ENCODE measurements at regions not wholly inside any gene's neighbourhood (a gene's known extent, or its start where the extent isn't known, plus 50 kb on each side); places are given as distances from the start of the nearest gene placed in this dataset.
A peak's percentile ranks its signal among the peaks of the same experiment; 100 is the strongest.
"Not testable (repeated sequence)": the region's sequence is repeated elsewhere in the genome, so short reads cannot be mapped to it uniquely, and the experiment has no call there.

DNA sequence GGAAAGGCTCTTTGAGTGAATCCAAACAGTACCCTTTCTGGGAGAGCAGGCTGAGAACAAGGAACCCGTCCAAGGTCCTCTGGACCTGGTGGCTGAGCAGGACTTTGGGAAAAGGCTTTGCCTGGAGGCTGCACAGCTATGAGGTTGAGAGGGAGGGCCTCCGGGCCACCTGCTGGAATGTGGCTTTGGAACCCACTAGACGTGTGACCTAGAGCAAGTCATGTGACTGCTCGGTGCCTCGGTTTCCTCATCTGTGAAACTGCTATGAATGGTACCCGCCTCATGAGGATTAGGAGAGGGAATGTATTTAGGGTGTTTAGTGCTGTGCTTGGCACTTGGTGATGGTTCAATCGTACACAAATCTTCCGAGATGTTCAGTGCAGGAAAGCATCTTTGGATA, 50.4 kb downstream of the HAPSTR1 start:
- Mint-ChIP-seq H3K4me3 (no peak overlapping the region), H3K36me3 (ENCODE audit: low read depth) (no peaks in the 10 kb centered on the region), H3K27me3 (peaks cover 3% of the 10 kb centered on the region), H3K27ac (no peak overlapping the region), H3K9me3 (no peaks in the 10 kb centered on the region), H3K4me1 (peaks cover 12% of the 10 kb centered on the region)
- no peak for ATAC-seq (replicated peaks)

DNA sequence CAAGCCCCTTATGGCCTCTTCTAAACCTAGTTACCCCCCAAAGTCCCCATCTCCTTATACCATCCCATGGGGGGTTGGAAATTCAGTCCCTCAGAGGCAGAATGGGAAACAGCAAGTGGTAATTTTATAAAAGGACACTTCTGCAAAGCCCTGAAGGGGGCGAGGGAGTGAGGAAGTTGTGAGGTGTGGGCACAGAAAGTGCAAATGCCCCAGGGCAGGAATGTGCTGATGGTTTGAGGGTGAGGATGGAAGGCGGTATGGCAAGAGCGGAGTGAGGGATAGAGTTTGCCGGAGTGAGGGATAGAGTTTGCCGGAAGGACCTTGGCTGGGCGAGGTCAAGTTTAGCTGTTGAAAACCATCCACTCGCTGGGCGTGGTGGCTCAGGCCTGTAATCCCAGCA, 52.7 kb downstream of the HAPSTR1 start:
- H3K27ac Mint-ChIP-seq: no peak overlapping the region

DNA sequence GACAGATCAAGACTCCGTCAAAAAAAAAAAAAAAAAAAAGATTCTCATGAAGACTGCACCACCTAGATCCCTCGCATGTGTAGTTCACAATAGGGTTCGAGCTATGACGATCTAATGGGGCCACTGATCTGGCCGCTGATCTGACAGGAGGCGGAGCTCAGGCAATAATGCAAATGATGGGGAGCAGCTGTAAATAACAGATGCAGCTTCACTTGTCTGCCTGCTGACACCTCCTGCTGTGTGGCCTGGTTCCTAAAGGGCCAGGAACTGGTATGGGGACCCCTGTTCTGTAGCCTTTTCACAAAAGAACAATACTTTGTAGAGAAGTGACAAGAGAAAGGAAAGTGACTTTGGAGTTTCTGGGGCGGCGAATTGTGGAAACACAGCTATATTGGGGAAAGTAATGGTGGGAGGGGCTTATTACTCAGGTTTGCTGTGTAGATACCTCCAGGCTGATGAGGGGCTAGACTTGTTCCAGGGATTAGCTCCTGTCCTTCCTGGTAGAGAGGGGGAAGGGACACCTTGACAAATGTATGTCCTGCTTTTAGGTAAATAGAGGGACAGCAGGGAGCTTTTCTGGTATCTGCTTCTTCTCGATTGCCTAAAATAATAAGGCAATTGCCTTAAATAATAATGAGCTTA, 57.1 kb downstream of the HAPSTR1 start:
- Mint-ChIP-seq H3K9me3 (no peaks in the 10 kb centered on the region), H3K27ac (no peak overlapping the region), H3K4me3 (no peak overlapping the region), H3K27me3 (no peaks in the 10 kb centered on the region), H3K4me1 (no peaks in the 10 kb centered on the region), H3K36me3 (ENCODE audit: low read depth) (no peaks in the 10 kb centered on the region)
- no peak for ATAC-seq (replicated peaks)

More for the DNA sequence above, 52.7 kb downstream of the HAPSTR1 start:
- Mint-ChIP-seq H3K4me1 (peaks cover under 1% of the 10 kb centered on the region), H3K27me3 (no peaks in the 10 kb centered on the region), H3K9me3 (no peaks in the 10 kb centered on the region), H3K4me3 (no peak overlapping the region), H3K36me3 (ENCODE audit: low read depth) (no peaks in the 10 kb centered on the region)
- ATAC-seq (replicated peaks): no peak

DNA sequence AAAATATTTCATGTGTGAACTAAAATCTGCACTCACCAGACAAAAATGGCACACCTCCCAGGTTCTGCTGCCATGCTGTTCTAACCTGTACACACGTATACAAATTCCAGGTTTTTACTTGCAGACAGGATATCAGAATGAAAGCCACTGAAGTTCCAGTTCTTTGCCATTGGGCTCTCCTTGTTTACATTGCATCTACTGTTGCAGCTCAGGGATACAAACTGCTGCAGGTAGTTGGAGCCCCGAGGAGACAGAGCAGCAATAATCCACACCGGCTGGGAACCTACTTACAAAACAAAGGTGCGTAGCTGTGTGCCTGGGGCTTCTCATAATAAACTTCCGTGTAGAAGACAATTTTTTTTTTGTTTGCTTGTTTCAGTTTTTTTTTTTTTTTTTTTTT, 59.6 kb downstream of the HAPSTR1 start:
- no peak overlapping the region for H3K27ac Mint-ChIP-seq
- H3K36me3 Mint-ChIP-seq (ENCODE audit: low read depth): no peaks in the 10 kb centered on the region
- H3K27me3 Mint-ChIP-seq: peaks cover 3% of the 10 kb centered on the region
- no peak overlapping the region for H3K4me3 Mint-ChIP-seq
- no peaks in the 10 kb centered on the region for H3K9me3 Mint-ChIP-seq
- H3K4me1 Mint-ChIP-seq: no peaks in the 10 kb centered on the region
- ATAC-seq (replicated peaks): no peak

DNA sequence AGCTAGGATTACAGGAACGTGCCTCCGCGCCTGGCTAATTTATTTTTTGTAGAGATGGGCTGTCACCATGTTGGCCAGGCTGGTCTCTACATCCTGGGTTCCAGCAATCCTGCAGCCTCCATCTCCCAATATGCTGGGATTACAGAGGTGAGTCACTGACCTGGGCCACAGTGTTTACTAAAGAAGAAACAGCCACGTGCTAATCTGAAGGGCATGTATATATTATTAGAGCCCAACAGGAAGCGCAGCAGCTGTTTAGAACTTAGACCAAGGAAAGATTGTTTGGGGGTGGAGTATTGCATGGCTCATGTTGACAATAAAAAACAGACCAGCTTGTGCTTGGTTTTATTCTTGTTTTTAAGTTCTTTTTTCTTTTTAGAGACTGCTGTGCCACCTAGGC, 60.2 kb downstream of the HAPSTR1 start:
- H3K27ac Mint-ChIP-seq: no peak overlapping the region
- no peaks in the 10 kb centered on the region for H3K4me1 Mint-ChIP-seq
- no peak for ATAC-seq (replicated peaks)
- H3K9me3 Mint-ChIP-seq: no peaks in the 10 kb centered on the region
- H3K4me3 Mint-ChIP-seq: no peak overlapping the region
- H3K36me3 Mint-ChIP-seq (ENCODE audit: low read depth): no peaks in the 10 kb centered on the region
- peaks cover 3% of the 10 kb centered on the region for H3K27me3 Mint-ChIP-seq

DNA sequence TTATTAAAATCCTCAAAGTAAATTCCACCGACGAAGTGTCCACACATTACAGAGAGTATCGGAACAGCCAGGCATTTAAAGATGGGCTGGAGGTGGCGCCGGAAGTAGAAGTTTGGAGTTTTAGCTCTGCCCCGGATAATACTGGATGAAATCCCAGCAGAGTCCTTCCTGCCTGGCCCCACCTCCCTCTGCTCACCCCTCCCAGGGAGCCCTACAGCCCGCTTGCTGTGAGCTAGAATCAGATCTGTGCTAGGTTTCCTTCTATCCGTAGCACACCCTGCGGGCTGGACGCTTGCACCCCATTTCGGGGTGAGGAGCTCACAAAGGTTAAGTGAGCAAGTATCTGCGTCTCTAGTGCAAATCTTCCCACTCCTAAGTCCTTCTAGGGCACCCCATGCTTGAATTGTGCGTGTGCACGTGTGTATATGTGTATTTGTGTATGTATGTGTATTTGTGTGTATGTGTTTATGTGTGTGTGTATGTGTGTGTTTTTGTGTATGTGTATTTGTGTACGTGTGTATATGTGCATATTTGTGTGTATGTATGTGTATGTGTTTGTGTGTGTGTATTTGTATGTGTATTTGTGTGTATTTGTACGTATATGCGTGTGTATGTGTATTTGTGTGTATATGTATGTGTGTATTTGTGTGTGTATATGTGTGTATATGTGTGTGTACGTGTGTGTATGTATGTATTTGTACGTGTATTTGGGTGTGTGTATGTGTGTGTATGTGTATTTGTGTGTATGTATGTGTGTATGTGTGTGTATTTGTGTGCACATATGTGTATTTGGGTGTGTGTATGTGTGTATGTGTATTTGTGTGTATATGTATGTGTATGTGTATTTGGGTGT, 61.4 kb downstream of the HAPSTR1 start:
- Mint-ChIP-seq H3K9me3 (no peaks in the 10 kb centered on the region), H3K27ac (no peak overlapping the region), H3K27me3 (peaks cover 6% of the 10 kb centered on the region), H3K36me3 (ENCODE audit: low read depth) (no peaks in the 10 kb centered on the region), H3K4me3 (no peak overlapping the region), H3K4me1 (no peaks in the 10 kb centered on the region)
- ATAC-seq (replicated peaks): no peak

DNA sequence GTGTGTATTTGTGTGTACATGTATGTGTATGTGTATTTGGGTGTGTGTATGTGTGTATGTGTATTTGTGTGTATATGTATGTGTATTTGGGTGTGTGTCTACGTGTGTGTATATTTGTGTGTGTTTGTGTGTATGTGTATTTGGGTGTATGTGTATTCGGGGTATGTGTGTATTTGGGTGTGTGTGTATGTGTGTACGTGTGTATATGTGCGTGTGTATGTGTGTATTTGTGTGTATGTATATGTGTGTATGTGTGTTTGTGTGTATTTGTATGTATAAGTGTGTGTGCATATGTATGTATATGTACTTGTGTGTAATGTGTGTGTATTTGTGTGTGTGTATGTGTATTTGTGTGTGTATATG, 62.0 kb downstream of the HAPSTR1 start:
- ATAC-seq (replicated peaks): no peak
- Mint-ChIP-seq H3K27ac (no peak overlapping the region), H3K9me3 (no peaks in the 10 kb centered on the region), H3K4me1 (no peaks in the 10 kb centered on the region), H3K4me3 (no peak overlapping the region), H3K27me3 (peaks cover 6% of the 10 kb centered on the region), H3K36me3 (ENCODE audit: low read depth) (no peaks in the 10 kb centered on the region)

DNA sequence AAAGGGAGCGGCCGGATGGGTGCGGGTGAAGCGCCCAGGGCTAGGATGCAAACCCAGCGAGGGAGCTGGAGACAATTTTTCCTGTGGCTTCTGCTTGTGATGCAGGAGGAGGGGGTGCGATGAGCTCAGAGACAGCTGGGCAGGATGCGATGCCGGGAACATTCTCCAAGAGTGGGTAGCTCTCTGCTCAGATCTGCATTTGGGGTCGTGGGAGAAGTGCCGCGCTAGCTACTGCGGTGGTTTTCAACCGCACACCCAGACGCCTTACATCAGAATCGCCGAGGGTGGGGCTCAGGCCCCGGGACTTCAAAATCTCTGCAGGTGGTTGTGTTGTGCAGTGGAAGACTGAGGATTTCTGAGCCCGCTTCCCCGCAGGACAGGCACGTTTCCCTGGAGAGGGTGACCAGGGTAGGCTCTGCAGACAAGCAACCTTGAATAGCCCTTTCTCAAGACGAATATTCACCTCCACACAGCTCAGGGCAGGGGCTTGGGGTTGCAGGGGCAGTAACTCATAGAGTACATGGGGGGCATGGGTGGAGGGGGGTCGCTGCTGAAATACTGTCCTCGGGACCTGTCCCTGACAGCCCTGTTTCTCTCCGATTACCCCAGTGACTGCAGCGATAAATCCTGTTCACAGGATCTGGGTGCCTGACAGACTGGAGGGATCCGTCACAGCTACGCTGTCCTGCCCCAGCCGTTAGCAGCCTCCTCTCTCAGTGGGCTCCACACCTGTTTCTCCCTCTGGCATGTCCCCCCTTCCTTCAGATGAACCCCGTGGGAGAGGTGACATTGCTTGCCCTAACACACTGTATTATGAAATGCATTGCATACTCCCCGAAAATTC, 63.3 kb downstream of the HAPSTR1 start:
- Mint-ChIP-seq H3K36me3 (ENCODE audit: low read depth) (no peaks in the 10 kb centered on the region), H3K27me3 (peaks cover 8% of the 10 kb centered on the region), H3K9me3 (no peaks in the 10 kb centered on the region), H3K4me3 (no peak overlapping the region), H3K27ac (no peak overlapping the region), H3K4me1 (no peaks in the 10 kb centered on the region)
- no peak for ATAC-seq (replicated peaks)

DNA sequence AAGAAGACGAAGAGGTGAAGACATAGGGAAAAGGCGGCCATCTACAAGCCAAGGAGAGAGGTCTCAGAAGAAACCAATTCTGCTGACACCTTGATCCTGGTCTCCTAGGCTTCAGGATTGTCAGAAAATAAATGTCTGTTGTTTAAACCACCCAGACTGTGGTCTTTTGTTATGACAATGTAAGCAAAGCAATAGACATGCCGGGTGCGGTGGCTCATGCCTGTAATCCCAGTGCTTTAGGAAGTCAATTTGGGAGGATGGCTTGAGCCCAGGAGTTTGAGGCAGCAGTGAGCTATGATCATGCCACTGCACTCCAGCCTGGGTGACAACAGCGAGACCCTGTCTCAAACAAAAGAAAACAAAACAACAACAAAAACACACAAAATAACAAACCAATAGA, 64.4 kb downstream of the HAPSTR1 start:
- Mint-ChIP-seq H3K27ac (no peak overlapping the region), H3K4me3 (no peak overlapping the region), H3K27me3 (peaks cover 17% of the 10 kb centered on the region), H3K36me3 (ENCODE audit: low read depth) (no peaks in the 10 kb centered on the region), H3K4me1 (no peaks in the 10 kb centered on the region), H3K9me3 (no peaks in the 10 kb centered on the region)
- ATAC-seq (replicated peaks): no peak

DNA sequence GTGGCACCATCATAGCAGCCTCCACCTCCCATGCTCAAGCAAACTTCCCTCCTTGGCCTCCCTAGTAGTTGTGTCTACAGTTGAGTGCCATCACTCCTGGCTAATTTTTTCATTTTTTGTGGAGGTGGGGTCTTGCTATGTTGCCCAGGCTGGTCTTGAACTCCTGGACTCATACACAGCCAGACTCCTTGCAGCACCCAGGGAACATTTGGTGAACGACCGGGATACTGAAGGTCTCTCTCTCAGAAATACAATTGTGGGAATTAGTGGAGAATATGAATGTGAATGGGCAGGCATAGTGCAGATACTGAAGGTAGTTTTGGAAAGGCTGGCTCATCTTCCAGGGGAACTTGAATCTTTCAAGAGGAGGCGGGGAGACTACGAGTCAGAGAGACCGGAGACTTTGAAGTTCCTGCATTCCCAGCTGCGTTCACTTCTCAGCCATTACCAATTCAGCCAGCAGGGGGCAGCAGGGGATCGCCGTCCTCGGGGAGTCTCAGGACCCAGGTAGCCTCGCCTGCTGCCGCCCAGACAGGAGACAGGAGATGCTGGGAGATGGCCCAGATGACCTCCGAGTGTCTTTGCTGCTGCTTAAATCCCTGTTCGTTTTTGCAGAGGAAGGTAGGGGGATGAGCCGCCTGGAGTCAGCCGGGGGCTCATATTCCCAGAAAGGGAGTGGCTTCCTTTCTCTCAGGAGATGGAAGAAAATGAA, 68.6 kb downstream of the HAPSTR1 start:
- Mint-ChIP-seq H3K4me3 (no peak overlapping the region), H3K27me3 (peaks cover 13% of the 10 kb centered on the region), H3K36me3 (ENCODE audit: low read depth) (no peaks in the 10 kb centered on the region), H3K9me3 (no peaks in the 10 kb centered on the region), H3K4me1 (no peaks in the 10 kb centered on the region), H3K27ac (no peak overlapping the region)
- ATAC-seq (replicated peaks): peak; percentile 50

DNA sequence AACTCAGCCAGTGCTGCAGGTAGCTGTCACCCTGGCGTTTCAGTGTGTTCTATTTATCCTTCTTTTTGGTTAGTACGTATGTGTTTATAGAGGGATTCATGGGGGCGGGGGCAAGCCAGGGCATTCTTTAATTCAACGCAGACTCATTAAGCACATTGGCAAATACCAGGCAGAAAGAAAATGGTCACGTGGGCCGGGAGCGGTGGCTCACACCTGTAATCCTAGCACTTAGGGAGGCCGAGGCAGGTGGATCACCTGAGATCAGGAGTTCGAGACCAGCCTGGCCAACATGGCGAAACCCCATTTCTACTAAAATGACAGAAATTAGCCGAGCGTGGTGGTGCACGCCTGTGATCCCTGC, 69.1 kb downstream of the HAPSTR1 start:
- H3K36me3 Mint-ChIP-seq (ENCODE audit: low read depth): no peaks in the 10 kb centered on the region

DNA sequence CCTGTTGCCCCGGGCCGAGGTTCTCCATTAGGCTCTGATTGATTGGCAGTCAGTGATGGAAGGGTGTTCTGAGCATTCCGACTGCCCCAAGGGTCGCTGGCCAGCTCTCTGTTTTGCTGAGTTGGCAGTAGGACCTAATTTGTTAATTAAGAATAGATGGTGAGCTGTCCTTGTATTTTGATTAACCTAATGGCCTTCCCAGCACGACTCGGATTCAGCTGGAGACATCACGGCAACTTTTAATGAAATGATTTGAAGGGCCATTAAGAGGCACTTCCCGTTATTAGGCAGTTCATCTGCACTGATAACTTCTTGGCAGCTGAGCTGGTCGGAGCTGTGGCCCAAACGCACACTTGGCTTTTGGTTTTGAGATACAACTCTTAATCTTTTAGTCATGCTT, 74.2 kb downstream of the HAPSTR1 start:
- Mint-ChIP-seq H3K4me1 (no peaks in the 10 kb centered on the region), H3K9me3 (no peaks in the 10 kb centered on the region), H3K36me3 (ENCODE audit: low read depth) (no peaks in the 10 kb centered on the region), H3K4me3 (no peak overlapping the region), H3K27ac (no peak overlapping the region), H3K27me3 (peaks cover 4% of the 10 kb centered on the region)
- ATAC-seq (replicated peaks): no peak

More for the DNA sequence above, 69.1 kb downstream of the HAPSTR1 start:
- Mint-ChIP-seq H3K4me1 (no peaks in the 10 kb centered on the region), H3K27me3 (peaks cover 13% of the 10 kb centered on the region), H3K4me3 (no peak overlapping the region), H3K27ac (no peak overlapping the region), H3K9me3 (no peaks in the 10 kb centered on the region)
- ATAC-seq (replicated peaks): no peak

DNA sequence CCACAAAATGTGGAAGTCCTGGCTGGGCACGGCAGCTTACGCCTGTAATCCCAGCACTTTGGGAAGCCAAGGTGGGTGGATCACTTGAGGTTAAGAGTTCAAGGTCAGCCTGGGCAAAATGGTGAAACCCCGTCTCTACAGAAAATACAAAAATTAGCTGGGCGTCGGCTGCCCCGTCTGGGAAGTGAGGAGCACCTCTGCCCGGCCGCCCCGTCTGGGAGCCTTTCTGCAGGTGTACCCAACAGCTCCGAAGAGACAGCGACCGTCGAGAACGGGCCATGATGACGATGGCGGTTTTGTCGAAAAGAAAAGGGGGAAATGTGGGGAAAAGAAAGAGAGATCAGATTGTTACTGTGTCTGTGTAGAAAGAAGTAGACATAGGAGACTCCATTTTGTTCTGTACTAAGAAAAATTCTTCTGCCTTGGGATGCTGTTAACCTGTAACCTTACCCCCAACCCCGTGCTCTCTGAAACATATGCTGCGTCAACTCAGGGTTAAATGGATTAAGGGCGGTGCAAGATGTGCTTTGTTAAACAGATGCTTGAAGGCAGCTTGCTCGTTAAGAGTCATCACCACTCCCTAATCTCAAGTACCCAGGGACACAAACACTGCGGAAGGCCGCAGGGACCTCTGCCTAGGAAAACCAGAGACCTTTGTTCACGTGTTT, 75.0 kb downstream of the HAPSTR1 start:
- H3K27me3 Mint-ChIP-seq; H3K4me3 Mint-ChIP-seq; H3K36me3 Mint-ChIP-seq (ENCODE audit: low read depth); H3K4me1 Mint-ChIP-seq; H3K9me3 Mint-ChIP-seq; H3K27ac Mint-ChIP-seq; ATAC-seq (replicated peaks): not testable (repeated sequence)

DNA sequence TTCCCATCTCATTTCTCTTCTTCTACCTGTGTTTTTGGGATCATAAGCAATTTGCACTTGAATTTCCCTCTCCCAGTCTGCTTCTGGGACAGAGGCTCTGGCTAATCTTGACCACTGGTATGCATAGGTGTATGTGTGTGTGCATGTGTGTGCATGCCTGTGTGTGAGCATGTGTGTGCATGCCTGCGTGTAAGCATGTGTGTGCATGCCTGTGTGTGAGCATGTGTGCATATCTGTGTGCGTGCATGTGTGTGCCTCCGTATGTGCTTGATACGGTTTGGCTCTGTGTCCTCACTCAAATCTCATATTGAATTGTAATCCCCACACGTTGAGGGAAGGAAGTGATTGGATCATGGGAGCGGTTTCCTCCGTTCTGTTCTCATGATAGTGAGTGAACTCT, 77.7 kb downstream of the HAPSTR1 start:
- no peak for ATAC-seq (replicated peaks)
- Mint-ChIP-seq H3K27ac (no peak overlapping the region), H3K27me3 (peaks cover 4% of the 10 kb centered on the region), H3K9me3 (no peaks in the 10 kb centered on the region), H3K4me3 (no peak overlapping the region), H3K36me3 (ENCODE audit: low read depth) (no peaks in the 10 kb centered on the region), H3K4me1 (no peaks in the 10 kb centered on the region)
